Cardiac muscle cell (in vitro differentiated cells and primary cell): ENCODE measurements at regions not wholly inside any gene's neighbourhood (a gene's known extent, or its start where the extent isn't known, plus 50 kb on each side); places are given as distances from the start of the nearest gene placed in this dataset.

Source experiments
- DNase-seq, 2 donors: peaks; one replicate each; pipeline versions ENCODE4 v3.0.0 to v3.0.0-alpha.2; 2010 to 2017; ENCODE audit warnings: low read depth in 1 of 2, low spot score in 1 of 2
- H3K27ac ChIP-seq: fragments of 200-600 bp; sonication (generic); 2 replicates; pipeline ENCODE4 v1.5.1; 2016
- H3K27me3 ChIP-seq: fragments of 200-600 bp; sonication (generic); 2 replicates; pipeline ENCODE4 v1.6.0; 2016; ENCODE audit warnings: control low read depth
- H3K36me3 ChIP-seq: fragments of 200-600 bp; sonication (generic); 2 replicates; pipeline ENCODE4 v1.5.1; 2016; ENCODE audit warnings: control low read depth
- H3K4me1 ChIP-seq: fragments of 200-600 bp; sonication (generic); 2 replicates; pipeline ENCODE4 v1.8.1; 2017; ENCODE audit warnings: low read depth, mild to moderate bottlenecking, mixed run types
- H3K4me3 ChIP-seq: fragments of 200-600 bp; sonication (generic); 2 replicates; pipeline ENCODE4 v1.5.1; 2016; ENCODE audit warnings: mild to moderate bottlenecking
- H3K9me3 ChIP-seq: fragments of 200-600 bp; sonication (generic); 2 replicates; pipeline ENCODE4 v1.5.1; 2017; ENCODE audit warnings: low read depth, mild to moderate bottlenecking, control low read depth
- TF ChIP-seq, protein P1 (sequence below): IDR thresholded peaks from 2 replicates; pipeline ENCODE4 v1.5.1; 2012; ENCODE audit warnings: low read depth, mild to moderate bottlenecking, low read length

DNA sequence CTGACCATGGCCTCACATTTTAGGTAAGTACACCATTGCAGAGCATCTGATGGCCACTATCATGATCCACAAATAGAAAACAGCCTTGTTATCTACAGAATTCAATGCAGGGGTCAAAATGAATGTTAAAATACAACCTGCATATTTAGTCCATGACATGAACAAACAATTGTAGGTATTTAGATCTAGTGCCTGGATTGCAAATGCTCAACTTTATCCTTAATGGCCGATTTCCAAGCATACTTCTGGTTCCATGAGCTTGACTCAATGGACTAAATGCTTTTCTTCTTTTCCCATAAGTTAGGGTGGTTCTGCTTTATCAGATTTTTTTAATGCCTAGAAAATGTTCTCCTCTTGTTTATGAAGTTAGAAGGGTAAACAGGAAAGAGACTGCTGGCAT, 139.2 kb upstream of the TTC29 start:
- TF ChIP-seq, protein P1, sequence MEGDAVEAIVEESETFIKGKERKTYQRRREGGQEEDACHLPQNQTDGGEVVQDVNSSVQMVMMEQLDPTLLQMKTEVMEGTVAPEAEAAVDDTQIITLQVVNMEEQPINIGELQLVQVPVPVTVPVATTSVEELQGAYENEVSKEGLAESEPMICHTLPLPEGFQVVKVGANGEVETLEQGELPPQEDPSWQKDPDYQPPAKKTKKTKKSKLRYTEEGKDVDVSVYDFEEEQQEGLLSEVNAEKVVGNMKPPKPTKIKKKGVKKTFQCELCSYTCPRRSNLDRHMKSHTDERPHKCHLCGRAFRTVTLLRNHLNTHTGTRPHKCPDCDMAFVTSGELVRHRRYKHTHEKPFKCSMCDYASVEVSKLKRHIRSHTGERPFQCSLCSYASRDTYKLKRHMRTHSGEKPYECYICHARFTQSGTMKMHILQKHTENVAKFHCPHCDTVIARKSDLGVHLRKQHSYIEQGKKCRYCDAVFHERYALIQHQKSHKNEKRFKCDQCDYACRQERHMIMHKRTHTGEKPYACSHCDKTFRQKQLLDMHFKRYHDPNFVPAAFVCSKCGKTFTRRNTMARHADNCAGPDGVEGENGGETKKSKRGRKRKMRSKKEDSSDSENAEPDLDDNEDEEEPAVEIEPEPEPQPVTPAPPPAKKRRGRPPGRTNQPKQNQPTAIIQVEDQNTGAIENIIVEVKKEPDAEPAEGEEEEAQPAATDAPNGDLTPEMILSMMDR: no peak
- Histone ChIP-seq H3K4me1 (peaks cover 23% of the 10 kb centered on the region), H3K36me3 (no peaks in the 10 kb centered on the region), H3K9me3 (no peaks in the 10 kb centered on the region), H3K27me3 (no peaks in the 10 kb centered on the region), H3K27ac (no peak overlapping the region), H3K4me3 (no peak overlapping the region)
- DNase-seq: no peak

DNA sequence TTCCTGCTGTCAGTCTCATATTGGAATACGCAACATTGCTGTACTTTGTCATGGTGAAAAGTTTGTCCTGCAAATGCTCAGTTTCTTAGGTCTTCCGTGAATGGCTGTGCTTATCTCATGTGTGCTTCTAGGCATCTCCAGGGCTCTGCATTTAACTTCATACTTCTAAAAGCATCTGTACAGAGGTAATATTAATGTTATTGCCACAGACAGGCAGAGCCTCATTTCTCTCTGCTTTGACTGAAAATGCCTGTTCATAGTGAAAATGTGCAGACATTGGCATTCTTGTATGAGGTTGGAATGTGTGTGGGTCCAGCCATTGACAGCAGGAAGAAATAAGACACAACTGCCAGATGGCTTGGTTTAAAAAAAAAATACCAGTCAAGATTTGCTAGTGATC, 140.1 kb upstream of the TTC29 start:
- DNase-seq: no peak
- H3K27ac ChIP-seq: peak overlapping the region; percentile 52
- H3K9me3 ChIP-seq: no peaks in the 10 kb centered on the region
- H3K36me3 ChIP-seq: no peaks in the 10 kb centered on the region
- H3K4me3 ChIP-seq: no peak overlapping the region
- TF ChIP-seq, protein P1: no peak
- H3K4me1 ChIP-seq: peaks cover 14% of the 10 kb centered on the region
- H3K27me3 ChIP-seq: no peaks in the 10 kb centered on the region

DNA sequence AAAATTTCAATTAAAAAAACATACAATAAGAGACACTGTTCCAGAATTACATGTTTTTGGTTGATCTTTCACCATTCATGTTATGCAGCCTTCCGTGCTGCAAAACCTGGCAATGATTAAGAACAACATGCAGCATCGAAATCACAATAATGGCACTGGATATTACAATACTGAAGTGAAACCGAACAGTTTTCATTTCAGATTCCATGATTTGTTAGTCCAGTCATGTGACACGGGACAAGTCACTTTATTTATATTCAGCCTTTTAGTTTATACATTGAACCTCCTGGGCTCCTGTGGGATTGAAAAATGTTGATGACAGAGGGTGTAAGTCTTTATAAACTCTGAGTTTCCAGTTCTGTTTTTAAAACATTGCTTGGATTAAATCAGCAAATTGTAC, 142.5 kb upstream of the TTC29 start:
- Histone ChIP-seq H3K27ac (no peak overlapping the region), H3K4me1 (peaks cover 5% of the 10 kb centered on the region), H3K4me3 (no peak overlapping the region), H3K27me3 (no peaks in the 10 kb centered on the region), H3K9me3 (no peaks in the 10 kb centered on the region), H3K36me3 (no peaks in the 10 kb centered on the region)
- TF ChIP-seq, protein P1: no peak
- DNase-seq: no peak

DNA sequence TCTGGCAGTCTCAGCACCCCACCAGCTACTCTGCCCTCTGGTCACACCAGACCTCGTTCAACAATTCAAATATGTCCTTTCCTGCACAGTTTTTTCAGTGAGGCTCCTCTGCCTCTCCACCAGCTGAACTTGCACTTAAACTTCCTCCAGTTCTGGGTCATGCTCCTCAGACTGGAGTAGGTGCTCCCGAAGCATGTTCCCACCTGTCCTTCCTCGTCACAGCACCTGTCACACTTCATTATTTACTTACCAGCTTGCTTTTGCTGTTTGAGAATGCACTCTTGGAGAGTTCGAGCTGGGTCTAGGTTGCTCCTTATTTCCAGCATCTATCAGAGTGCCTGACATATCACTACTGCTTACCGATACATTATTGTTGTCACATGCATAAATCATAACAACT, 144.8 kb upstream of the TTC29 start:
- DNase-seq: no peak
- Histone ChIP-seq H3K27ac (no peak overlapping the region), H3K36me3 (no peaks in the 10 kb centered on the region), H3K4me3 (no peak overlapping the region), H3K4me1 (peaks cover 1% of the 10 kb centered on the region), H3K9me3 (no peaks in the 10 kb centered on the region), H3K27me3 (no peaks in the 10 kb centered on the region)
- TF ChIP-seq, protein P1: no peak

DNA sequence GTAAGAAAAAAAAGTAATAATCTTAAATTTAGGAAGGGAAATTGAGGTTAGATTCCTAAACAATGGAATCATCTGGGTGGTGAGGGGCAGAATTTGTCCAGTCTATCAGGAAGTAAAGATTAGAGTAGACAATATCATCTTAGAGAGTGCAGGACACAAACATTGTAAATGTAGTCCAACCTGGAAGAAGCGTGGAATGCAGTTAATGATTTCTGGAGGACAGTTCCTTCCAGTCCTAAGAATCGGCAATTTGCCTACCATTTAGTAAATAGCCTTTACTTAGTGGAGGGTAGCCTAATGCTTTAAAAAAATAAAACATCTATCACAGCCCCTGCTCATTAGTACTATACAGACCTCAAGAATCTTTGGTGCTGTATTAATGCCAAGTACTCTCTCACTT, 147.5 kb upstream of the TTC29 start:
- no peaks in the 10 kb centered on the region for H3K9me3 ChIP-seq
- no peak overlapping the region for H3K4me3 ChIP-seq
- H3K4me1 ChIP-seq: no peaks in the 10 kb centered on the region
- TF ChIP-seq, protein P1: no peak
- H3K27me3 ChIP-seq: no peaks in the 10 kb centered on the region
- no peak for DNase-seq
- no peaks in the 10 kb centered on the region for H3K36me3 ChIP-seq
- no peak overlapping the region for H3K27ac ChIP-seq

DNA sequence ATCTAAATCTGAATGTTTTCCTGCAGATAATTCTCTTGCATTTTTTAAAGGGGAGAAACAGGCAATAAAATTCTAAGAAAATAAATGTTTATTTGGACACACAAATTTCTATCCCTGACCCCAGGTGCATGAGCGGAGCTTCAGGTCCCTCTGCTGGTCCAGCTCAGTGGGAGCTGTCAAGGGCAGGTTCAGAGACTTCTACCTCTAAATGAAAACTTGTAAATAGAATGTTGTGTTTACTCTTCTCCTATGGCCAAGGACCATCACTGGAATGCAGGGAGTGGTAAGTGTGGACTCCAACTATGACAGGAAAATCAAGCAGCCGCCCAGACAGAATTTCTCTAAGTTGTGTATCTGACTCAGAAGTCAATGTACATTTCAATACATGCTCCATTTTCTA, 148.6 kb upstream of the TTC29 start:
- no peaks in the 10 kb centered on the region for H3K36me3 ChIP-seq
- TF ChIP-seq, protein P1: no peak
- no peak overlapping the region for H3K4me3 ChIP-seq
- H3K27ac ChIP-seq: no peak overlapping the region
- H3K9me3 ChIP-seq: no peaks in the 10 kb centered on the region
- DNase-seq: peak in 1 of 2 donors; percentile 10
- H3K27me3 ChIP-seq: no peaks in the 10 kb centered on the region
- no peaks in the 10 kb centered on the region for H3K4me1 ChIP-seq
